ENCODE measurements at regions not wholly inside any gene's neighbourhood (a gene's known extent, or its start where the extent isn't known, plus 50 kb on each side); places are given as distances from the start of the nearest gene placed in this dataset.
A peak's percentile ranks its signal among the peaks of the same experiment; 100 is the strongest.

- no peaks in the 10 kb centered on the region for H3K79me1 ChIP-seq (ENCODE audit: low read length)
- H3K36me3 ChIP-seq (ENCODE audit: control insufficient read depth, insufficient read depth, low read length), result no peaks in the 10 kb centered on the region
- DNase-seq, result peak; percentile 36
- no peak overlapping the region for H3K4ac ChIP-seq (ENCODE audit: low read depth, low read length)
- no peak overlapping the region for H3K18ac ChIP-seq (ENCODE audit: low read length)
- H3K4me1 ChIP-seq (ENCODE audit: control insufficient read depth, low read depth, low read length), result no peaks in the 10 kb centered on the region
- no peak overlapping the region for H3K4me2 ChIP-seq (ENCODE audit: low read length)
- H2BK5ac ChIP-seq (ENCODE audit: low read length), result no peak overlapping the region
- no peak overlapping the region for H2BK120ac ChIP-seq (ENCODE audit: low read depth, low read length)
- no peak overlapping the region for H3K23ac ChIP-seq (ENCODE audit: low read length)
- H4K8ac ChIP-seq (ENCODE audit: low read depth, low read length), result no peak overlapping the region
- H3K56ac ChIP-seq (ENCODE audit: low read length), result no peak overlapping the region
- no peaks in the 10 kb centered on the region for H3K27me3 ChIP-seq (ENCODE audit: insufficient read depth, low read length, poor library complexity)
- H3K27ac ChIP-seq (ENCODE audit: low read depth, low read length), result no peak overlapping the region
- H2BK15ac ChIP-seq (replicated peaks; ENCODE audit: low read depth), result no peak overlapping the region
- no peak overlapping the region for H3K4me3 ChIP-seq (ENCODE audit: low read length)
- no CpG with 5 or more reads among the region's 5 CpGs for WGBS (ENCODE audit: extremely low coverage, insufficient coverage, low lambda C conversion rate)
- H2AK5ac ChIP-seq (ENCODE audit: low read length), result no peak overlapping the region
- H4K5ac ChIP-seq (ENCODE audit: low read length), result no peak overlapping the region
- H3K79me2 ChIP-seq (ENCODE audit: control insufficient read depth, insufficient read depth, low read length), result no peaks in the 10 kb centered on the region
- H3K9ac ChIP-seq (ENCODE audit: low read length), result no peak overlapping the region
These were observed 156.5 kb downstream of the PAWR start for GRCh38 chr12:79534029-79534867.

- no peak overlapping the region for H3K27ac ChIP-seq (ENCODE audit: low read depth, low read length)
- no peak overlapping the region for H4K8ac ChIP-seq (ENCODE audit: low read depth, low read length)
- DNase-seq, result no peak
- no peaks in the 10 kb centered on the region for H3K36me3 ChIP-seq (ENCODE audit: control insufficient read depth, insufficient read depth, low read length)
- H4K5ac ChIP-seq (ENCODE audit: low read length), result no peak overlapping the region
- H3K4ac ChIP-seq (ENCODE audit: low read depth, low read length), result peak overlapping the region; percentile 55
- H3K4me2 ChIP-seq (ENCODE audit: low read length), result no peak overlapping the region
- H3K9ac ChIP-seq (ENCODE audit: low read length), result no peak overlapping the region
- no peak overlapping the region for H2BK5ac ChIP-seq (ENCODE audit: low read length)
- no peak overlapping the region for H3K4me3 ChIP-seq (ENCODE audit: low read length)
- no peaks in the 10 kb centered on the region for H3K4me1 ChIP-seq (ENCODE audit: control insufficient read depth, low read depth, low read length)
- H2BK120ac ChIP-seq (ENCODE audit: low read depth, low read length), result no peak overlapping the region
- H3K23ac ChIP-seq (ENCODE audit: low read length), result no peak overlapping the region
- no peak overlapping the region for H3K18ac ChIP-seq (ENCODE audit: low read length)
- no peaks in the 10 kb centered on the region for H3K79me2 ChIP-seq (ENCODE audit: control insufficient read depth, insufficient read depth, low read length)
- no peaks in the 10 kb centered on the region for H3K79me1 ChIP-seq (ENCODE audit: low read length)
- no peaks in the 10 kb centered on the region for H3K27me3 ChIP-seq (ENCODE audit: insufficient read depth, low read length, poor library complexity)
- no peak overlapping the region for H3K56ac ChIP-seq (ENCODE audit: low read length)
- H2BK15ac ChIP-seq (replicated peaks; ENCODE audit: low read depth), result no peak overlapping the region
- H2AK5ac ChIP-seq (ENCODE audit: low read length), result no peak overlapping the region
- no CpG with 5 or more reads among the region's 7 CpGs for WGBS (ENCODE audit: extremely low coverage, insufficient coverage, low lambda C conversion rate)
These were observed 157.9 kb downstream of the PAWR start for GRCh38 chr12:79532907-79533288.

- H2BK5ac ChIP-seq (ENCODE audit: low read length), result no peak overlapping the region
- no peaks in the 10 kb centered on the region for H3K79me1 ChIP-seq (ENCODE audit: low read length)
- H3K27ac ChIP-seq (ENCODE audit: low read depth, low read length), result no peak overlapping the region
- H3K18ac ChIP-seq (ENCODE audit: low read length), result no peak overlapping the region
- H4K5ac ChIP-seq (ENCODE audit: low read length), result no peak overlapping the region
- H3K4me1 ChIP-seq (ENCODE audit: control insufficient read depth, low read depth, low read length), result no peaks in the 10 kb centered on the region
- H2BK15ac ChIP-seq (replicated peaks; ENCODE audit: low read depth), result no peak overlapping the region
- no peak overlapping the region for H3K56ac ChIP-seq (ENCODE audit: low read length)
- DNase-seq, result no peak
- no peak overlapping the region for H3K9ac ChIP-seq (ENCODE audit: low read length)
- no peaks in the 10 kb centered on the region for H3K27me3 ChIP-seq (ENCODE audit: insufficient read depth, low read length, poor library complexity)
- H3K4me3 ChIP-seq (ENCODE audit: low read length), result no peak overlapping the region
- no peak overlapping the region for H3K23ac ChIP-seq (ENCODE audit: low read length)
- no peak overlapping the region for H2AK5ac ChIP-seq (ENCODE audit: low read length)
- no peaks in the 10 kb centered on the region for H3K36me3 ChIP-seq (ENCODE audit: control insufficient read depth, insufficient read depth, low read length)
- H3K79me2 ChIP-seq (ENCODE audit: control insufficient read depth, insufficient read depth, low read length), result no peaks in the 10 kb centered on the region
- no peak overlapping the region for H2BK120ac ChIP-seq (ENCODE audit: low read depth, low read length)
- H3K4ac ChIP-seq (ENCODE audit: low read depth, low read length), result no peak overlapping the region
- H3K4me2 ChIP-seq (ENCODE audit: low read length), result no peak overlapping the region
- WGBS (ENCODE audit: extremely low coverage, insufficient coverage, low lambda C conversion rate), result no CpG with 5 or more reads among the region's 4 CpGs
- no peak overlapping the region for H4K8ac ChIP-seq (ENCODE audit: low read depth, low read length)
These were observed 159.2 kb downstream of the PAWR start for GRCh38 chr12:79531518-79531917.

DNA sequence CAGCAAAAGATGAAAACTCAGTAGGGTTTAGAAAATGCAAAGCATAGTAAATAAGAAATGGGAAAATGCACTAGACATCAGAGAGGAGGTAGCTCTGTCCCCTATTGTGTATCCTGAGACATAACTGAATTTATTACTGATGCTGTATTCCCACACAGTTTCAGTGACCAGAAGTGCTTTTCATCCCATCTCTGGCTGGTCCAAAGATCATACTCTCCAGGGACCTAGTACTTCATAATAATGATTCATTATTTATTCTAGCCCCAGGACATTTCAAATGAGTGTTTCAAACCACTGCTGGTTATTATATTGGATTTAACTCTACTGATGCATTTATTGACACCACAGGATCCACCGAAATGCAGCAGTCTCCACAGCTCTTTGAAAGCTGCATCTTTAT is 163.3 kb downstream of the PAWR start:
- Histone ChIP-seq H4K8ac (ENCODE audit: low read depth, low read length) (no peak overlapping the region), H2BK15ac (replicated peaks; ENCODE audit: low read depth) (no peak overlapping the region)

GRCh38 chr12:79525357-79525756 is 165.4 kb downstream of the PAWR start:
- no peak overlapping the region for H2BK120ac ChIP-seq (ENCODE audit: low read depth, low read length)
- H3K4ac ChIP-seq (ENCODE audit: low read depth, low read length), result no peak overlapping the region
- peaks cover 5% of the 10 kb centered on the region for H3K4me1 ChIP-seq (ENCODE audit: control insufficient read depth, low read depth, low read length)
- no peak overlapping the region for H3K56ac ChIP-seq (ENCODE audit: low read length)
- no peaks in the 10 kb centered on the region for H3K36me3 ChIP-seq (ENCODE audit: control insufficient read depth, insufficient read depth, low read length)
- H2BK15ac ChIP-seq (replicated peaks; ENCODE audit: low read depth), result no peak overlapping the region
- no peaks in the 10 kb centered on the region for H3K27me3 ChIP-seq (ENCODE audit: insufficient read depth, low read length, poor library complexity)
- no peak overlapping the region for H3K18ac ChIP-seq (ENCODE audit: low read length)
- H4K8ac ChIP-seq (ENCODE audit: low read depth, low read length), result no peak overlapping the region
- H3K79me2 ChIP-seq (ENCODE audit: control insufficient read depth, insufficient read depth, low read length), result no peaks in the 10 kb centered on the region
- H3K79me1 ChIP-seq (ENCODE audit: low read length), result no peaks in the 10 kb centered on the region
- H3K23ac ChIP-seq (ENCODE audit: low read length), result no peak overlapping the region
- no peak overlapping the region for H3K9ac ChIP-seq (ENCODE audit: low read length)
- H3K27ac ChIP-seq (ENCODE audit: low read depth, low read length), result no peak overlapping the region
- no peak for DNase-seq
- no peak overlapping the region for H3K4me3 ChIP-seq (ENCODE audit: low read length)
- H3K4me2 ChIP-seq (ENCODE audit: low read length), result no peak overlapping the region
- H2BK5ac ChIP-seq (ENCODE audit: low read length), result no peak overlapping the region
- no peak overlapping the region for H4K5ac ChIP-seq (ENCODE audit: low read length)
- no peak overlapping the region for H2AK5ac ChIP-seq (ENCODE audit: low read length)

More for the DNA sequence above, 163.3 kb downstream of the PAWR start:
- no peak overlapping the region for H2BK5ac ChIP-seq (ENCODE audit: low read length)
- no peak overlapping the region for H3K27ac ChIP-seq (ENCODE audit: low read depth, low read length)
- no peak for DNase-seq
- H3K56ac ChIP-seq (ENCODE audit: low read length), result no peak overlapping the region
- H3K4me1 ChIP-seq (ENCODE audit: control insufficient read depth, low read depth, low read length), result peaks cover 2% of the 10 kb centered on the region
- no peaks in the 10 kb centered on the region for H3K79me2 ChIP-seq (ENCODE audit: control insufficient read depth, insufficient read depth, low read length)
- no CpG with 5 or more reads among the region's 1 CpG for WGBS (ENCODE audit: extremely low coverage, insufficient coverage, low lambda C conversion rate)
- no peak overlapping the region for H2AK5ac ChIP-seq (ENCODE audit: low read length)
- H3K79me1 ChIP-seq (ENCODE audit: low read length), result no peaks in the 10 kb centered on the region
- H3K36me3 ChIP-seq (ENCODE audit: control insufficient read depth, insufficient read depth, low read length), result no peaks in the 10 kb centered on the region
- no peak overlapping the region for H3K4ac ChIP-seq (ENCODE audit: low read depth, low read length)
- H3K4me2 ChIP-seq (ENCODE audit: low read length), result no peak overlapping the region
- H3K27me3 ChIP-seq (ENCODE audit: insufficient read depth, low read length, poor library complexity), result no peaks in the 10 kb centered on the region
- no peak overlapping the region for H3K4me3 ChIP-seq (ENCODE audit: low read length)
- no peak overlapping the region for H2BK120ac ChIP-seq (ENCODE audit: low read depth, low read length)
- no peak overlapping the region for H4K5ac ChIP-seq (ENCODE audit: low read length)
- H3K23ac ChIP-seq (ENCODE audit: low read length), result no peak overlapping the region
- no peak overlapping the region for H3K18ac ChIP-seq (ENCODE audit: low read length)
- H3K9ac ChIP-seq (ENCODE audit: low read length), result no peak overlapping the region

All from mesendoderm (in vitro differentiated cells).